ENCODE measurements at regions not wholly inside any gene's neighbourhood (a gene's known extent, or its start where the extent isn't known, plus 50 kb on each side); places are given as distances from the start of the nearest gene placed in this dataset.
"Not testable (repeated sequence)": the region's sequence is repeated elsewhere in the genome, so short reads cannot be mapped to it uniquely, and the experiment has no call there.

- TF ChIP-seq CTCF, POLR2A (IDR thresholded peaks at IDR 0.05): not testable (repeated sequence)
Observed at GRCh38 chr5:37909610-37910266, 69.9 kb upstream of the GDNF start.

Data from breast epithelium (tissue), 3 donors.